ENCODE measurements at regions not wholly inside any gene's neighbourhood (a gene's known extent, or its start where the extent isn't known, plus 50 kb on each side); places are given as distances from the start of the nearest gene placed in this dataset.
"Not testable (repeated sequence)": the region's sequence is repeated elsewhere in the genome, so short reads cannot be mapped to it uniquely, and the experiment has no call there.

GRCh38 chr13:18236528-18236815 is 945.2 kb downstream of the TUBA3C start:
- Histone ChIP-seq H3K36me3 (replicated peaks in 1 of 2; ENCODE audit: insufficient read depth in 1 of 2, low read depth in 2 of 2) (no peaks in the 10 kb centered on the region), H3K4me3 (no peak overlapping the region), H3K4me1 (no peaks in the 10 kb centered on the region), H3K27ac (no peak overlapping the region), H3K27me3 (no peaks in the 10 kb centered on the region), H3K9me3 (no peaks in the 10 kb centered on the region)
- whole genome bisulfite sequencing, 2 donors: 78 to 93% methylated on average over 16 to 33 of the region's 34 CpGs
- intact Hi-C loops (cut with DNase I): no loop called here
- DNase-seq (no peak), ATAC-seq (no peak)
- no peak for TF ChIP-seq POLR2A (IDR thresholded peaks at IDR 0.05)
- TF ChIP-seq CTCF (IDR thresholded peaks at IDR 0.05): no peak

- WGBS, 2 donors: 85 to 93% methylated on average over 54 to 65 of the region's 94 CpGs
- Histone ChIP-seq H3K4me1 (no peaks in the 10 kb centered on the region), H3K27me3 (no peaks in the 10 kb centered on the region), H3K36me3 (replicated peaks in 1 of 2; ENCODE audit: insufficient read depth in 1 of 2, low read depth in 2 of 2) (no peaks in the 10 kb centered on the region), H3K4me3 (no peak overlapping the region), H3K9me3 (no peaks in the 10 kb centered on the region), H3K27ac (no peak overlapping the region)
- TF ChIP-seq POLR2A (IDR thresholded peaks at IDR 0.05): no peak
- no peak for TF ChIP-seq CTCF (IDR thresholded peaks at IDR 0.05)
- intact Hi-C loops (cut with DNase I): no loop called here
- ATAC-seq (no peak), DNase-seq (no peak)
Observed at GRCh38 chr13:18235756-18236527, 945.7 kb downstream of the TUBA3C start.

- ATAC-seq: no peak
- Histone ChIP-seq H3K27me3 (no peaks in the 10 kb centered on the region), H3K36me3 (replicated peaks in 1 of 2; ENCODE audit: insufficient read depth in 1 of 2, low read depth in 2 of 2) (no peaks in the 10 kb centered on the region), H3K4me3 (no peak overlapping the region), H3K9me3 (no peaks in the 10 kb centered on the region), H3K4me1 (no peaks in the 10 kb centered on the region), H3K27ac (no peak overlapping the region)
- intact Hi-C loops (cut with DNase I): no loop called here
- WGBS, 2 donors: 89 to 97% methylated on average over 11 to 26 of the region's 47 CpGs
- DNase-seq: no peak
- no peak for TF ChIP-seq CTCF (IDR thresholded peaks at IDR 0.05)
- TF ChIP-seq POLR2A (IDR thresholded peaks at IDR 0.05): no peak
Observed at GRCh38 chr13:18235172-18235571, 946.5 kb downstream of the TUBA3C start.

- H3K27ac ChIP-seq; H3K4me3 ChIP-seq; ATAC-seq; H3K36me3 ChIP-seq (replicated peaks in 1 of 2; ENCODE audit: insufficient read depth in 1 of 2, low read depth in 2 of 2); intact Hi-C loops (cut with DNase I); H3K9me3 ChIP-seq; H3K4me1 ChIP-seq; H3K27me3 ChIP-seq; DNase-seq: not testable (repeated sequence)
- 88 to 93% methylated on average over 29 to 33 of the region's 56 CpGs for WGBS, 2 donors
Observed at GRCh38 chr13:18234451-18234850, 947.2 kb downstream of the TUBA3C start.

- TF ChIP-seq CTCF (IDR thresholded peaks at IDR 0.05) (no peak), POLR2A (IDR thresholded peaks at IDR 0.05) (no peak)
- no peak for ATAC-seq
- intact Hi-C loops (cut with DNase I): no loop called here
Observed at GRCh38 chr13:18233783-18234299, 947.8 kb downstream of the TUBA3C start.

More at GRCh38 chr13:18233783-18234299, 947.8 kb downstream of the TUBA3C start:
- no peak for DNase-seq
- no peaks in the 10 kb centered on the region for H3K36me3 ChIP-seq (replicated peaks in 1 of 2; ENCODE audit: insufficient read depth in 1 of 2, low read depth in 2 of 2)
- WGBS, 2 donors: 79 to 96% methylated on average over 11 to 57 of the region's 71 CpGs
- no peaks in the 10 kb centered on the region for H3K27me3 ChIP-seq
- H3K4me1 ChIP-seq: no peaks in the 10 kb centered on the region
- no peak overlapping the region for H3K27ac ChIP-seq
- H3K4me3 ChIP-seq: no peak overlapping the region
- H3K9me3 ChIP-seq: no peaks in the 10 kb centered on the region
